GM21390 (cell line): ENCODE measurements at regions not wholly inside any gene's neighbourhood (a gene's known extent, or its start where the extent isn't known, plus 50 kb on each side); places are given as distances from the start of the nearest gene placed in this dataset.
"Not testable (repeated sequence)": the region's sequence is repeated elsewhere in the genome, so short reads cannot be mapped to it uniquely, and the experiment has no call there.

Experiments
- ATAC-seq: cut with Tn5 transposase; IDR thresholded peaks from one replicate; pipeline ENCODE4 v1.9.1; 2021; ENCODE audit not compliant: unreplicated experiment

GRCh38 chr14:53620317-53620716 lies 336.3 kb downstream of the BMP4 start:
- ATAC-seq, result no peak

GRCh38 chr14:53619691-53620231 lies 336.9 kb downstream of the BMP4 start:
- ATAC-seq, result no peak

GRCh38 chr14:53616536-53616935 lies 340.1 kb downstream of the BMP4 start:
- not testable (repeated sequence) for ATAC-seq

- no peak for ATAC-seq
Measured at GRCh38 chr14:53615252-53615651, 341.4 kb downstream of the BMP4 start.

GRCh38 chr14:53613404-53614253 lies 343.0 kb downstream of the BMP4 start:
- peak; percentile 98 for ATAC-seq

- no peak for ATAC-seq
Measured at GRCh38 chr14:53610947-53611346, 345.7 kb downstream of the BMP4 start.

- ATAC-seq, result no peak
Measured at GRCh38 chr14:53609009-53609408, 347.6 kb downstream of the BMP4 start.

- peak; percentile 46 for ATAC-seq
Measured at GRCh38 chr14:53608369-53608768, 348.3 kb downstream of the BMP4 start.

- no peak for ATAC-seq
Measured at GRCh38 chr14:53606203-53606602, 350.4 kb downstream of the BMP4 start.

- no peak for ATAC-seq
Measured at GRCh38 chr14:53605562-53605961, 351.1 kb downstream of the BMP4 start.

- ATAC-seq, result no peak
Measured at GRCh38 chr14:53603994-53604393, 352.6 kb downstream of the BMP4 start.

- ATAC-seq, result no peak
Measured at GRCh38 chr14:53601409-53601808, 355.2 kb downstream of the BMP4 start.

GRCh38 chr14:53599221-53599945 lies 357.2 kb downstream of the BMP4 start:
- ATAC-seq, result no peak

GRCh38 chr14:53596853-53597525 lies 359.6 kb downstream of the BMP4 start:
- ATAC-seq, result no peak

- ATAC-seq, result no peak
Measured at GRCh38 chr14:53591816-53592215, 364.8 kb downstream of the BMP4 start.

- ATAC-seq, result no peak
Measured at GRCh38 chr14:53581504-53581903, 375.1 kb downstream of the BMP4 start.

GRCh38 chr14:53571641-53572328 lies 384.8 kb downstream of the BMP4 start:
- ATAC-seq, result no peak

- peak; percentile 96 for ATAC-seq
Measured at GRCh38 chr14:53570411-53571387, 385.9 kb downstream of the BMP4 start.

GRCh38 chr14:53569446-53569845 lies 387.2 kb downstream of the BMP4 start:
- ATAC-seq, result no peak
